ENCODE measurements at regions not wholly inside any gene's neighbourhood (a gene's known extent, or its start where the extent isn't known, plus 50 kb on each side); places are given as distances from the start of the nearest gene placed in this dataset.

GRCh38 chr13:111037927-111038326 lies 77.2 kb upstream of the ARHGEF7 start:
- Histone ChIP-seq H3K27ac (ENCODE audit: low read depth, low read length) (no peak overlapping the region), H3K18ac (ENCODE audit: low read length) (no peak overlapping the region), H3K23ac (ENCODE audit: low read length) (no peak overlapping the region), H4K5ac (ENCODE audit: low read length) (no peak overlapping the region), H2AK5ac (ENCODE audit: low read length) (no peak overlapping the region), H3K79me2 (ENCODE audit: control insufficient read depth, insufficient read depth, low read length) (no peaks in the 10 kb centered on the region), H3K79me1 (ENCODE audit: low read length) (no peaks in the 10 kb centered on the region), H2BK5ac (ENCODE audit: low read length) (no peak overlapping the region), H3K36me3 (ENCODE audit: control insufficient read depth, insufficient read depth, low read length) (no peaks in the 10 kb centered on the region), H4K8ac (ENCODE audit: low read depth, low read length) (no peak overlapping the region), H2BK15ac (replicated peaks; ENCODE audit: low read depth) (no peak overlapping the region), H3K4me2 (ENCODE audit: low read length) (no peak overlapping the region), H3K4me3 (ENCODE audit: low read length) (no peak overlapping the region), H3K9ac (ENCODE audit: low read length) (no peak overlapping the region), H3K27me3 (ENCODE audit: insufficient read depth, low read length, poor library complexity) (no peaks in the 10 kb centered on the region), H2BK120ac (ENCODE audit: low read depth, low read length) (no peak overlapping the region), H3K4ac (ENCODE audit: low read depth, low read length) (no peak overlapping the region), H3K56ac (ENCODE audit: low read length) (no peak overlapping the region), H3K4me1 (ENCODE audit: control insufficient read depth, low read depth, low read length) (no peaks in the 10 kb centered on the region)
- DNase-seq = no peak
- WGBS (ENCODE audit: extremely low coverage, insufficient coverage, low lambda C conversion rate) = no CpG with 5 or more reads among the region's 12 CpGs

GRCh38 chr13:111036665-111037064 lies 78.4 kb upstream of the ARHGEF7 start:
- WGBS (ENCODE audit: extremely low coverage, insufficient coverage, low lambda C conversion rate) = no CpG with 5 or more reads among the region's 7 CpGs

GRCh38 chr13:111035861-111036260 lies 79.2 kb upstream of the ARHGEF7 start:
- Histone ChIP-seq H3K36me3 (ENCODE audit: control insufficient read depth, insufficient read depth, low read length) (no peaks in the 10 kb centered on the region), H2BK120ac (ENCODE audit: low read depth, low read length) (no peak overlapping the region), H3K4me1 (ENCODE audit: control insufficient read depth, low read depth, low read length) (no peaks in the 10 kb centered on the region), H3K4me3 (ENCODE audit: low read length) (no peak overlapping the region), H3K27me3 (ENCODE audit: insufficient read depth, low read length, poor library complexity) (no peaks in the 10 kb centered on the region), H4K5ac (ENCODE audit: low read length) (no peak overlapping the region), H2BK15ac (replicated peaks; ENCODE audit: low read depth) (no peak overlapping the region), H2AK5ac (ENCODE audit: low read length) (no peak overlapping the region), H3K23ac (ENCODE audit: low read length) (no peak overlapping the region), H3K9ac (ENCODE audit: low read length) (no peak overlapping the region), H3K27ac (ENCODE audit: low read depth, low read length) (no peak overlapping the region), H3K4me2 (ENCODE audit: low read length) (no peak overlapping the region), H3K79me1 (ENCODE audit: low read length) (no peaks in the 10 kb centered on the region), H3K4ac (ENCODE audit: low read depth, low read length) (no peak overlapping the region), H3K18ac (ENCODE audit: low read length) (no peak overlapping the region), H2BK5ac (ENCODE audit: low read length) (no peak overlapping the region), H3K79me2 (ENCODE audit: control insufficient read depth, insufficient read depth, low read length) (no peaks in the 10 kb centered on the region), H4K8ac (ENCODE audit: low read depth, low read length) (no peak overlapping the region), H3K56ac (ENCODE audit: low read length) (no peak overlapping the region)
- no CpG with 5 or more reads among the region's 10 CpGs for WGBS (ENCODE audit: extremely low coverage, insufficient coverage, low lambda C conversion rate)
- no peak for DNase-seq

More at GRCh38 chr13:111036665-111037064, 78.4 kb upstream of the ARHGEF7 start:
- no peak overlapping the region for H2BK120ac ChIP-seq (ENCODE audit: low read depth, low read length)
- H3K27me3 ChIP-seq (ENCODE audit: insufficient read depth, low read length, poor library complexity) = no peaks in the 10 kb centered on the region
- no peak overlapping the region for H3K9ac ChIP-seq (ENCODE audit: low read length)
- H3K56ac ChIP-seq (ENCODE audit: low read length) = no peak overlapping the region
- no peak overlapping the region for H3K4ac ChIP-seq (ENCODE audit: low read depth, low read length)
- no peak overlapping the region for H3K27ac ChIP-seq (ENCODE audit: low read depth, low read length)
- H3K36me3 ChIP-seq (ENCODE audit: control insufficient read depth, insufficient read depth, low read length) = no peaks in the 10 kb centered on the region
- H3K79me1 ChIP-seq (ENCODE audit: low read length) = no peaks in the 10 kb centered on the region
- no peak overlapping the region for H3K18ac ChIP-seq (ENCODE audit: low read length)
- H4K8ac ChIP-seq (ENCODE audit: low read depth, low read length) = no peak overlapping the region
- H3K4me2 ChIP-seq (ENCODE audit: low read length) = no peak overlapping the region
- H3K4me3 ChIP-seq (ENCODE audit: low read length) = no peak overlapping the region
- no peaks in the 10 kb centered on the region for H3K4me1 ChIP-seq (ENCODE audit: control insufficient read depth, low read depth, low read length)
- H3K23ac ChIP-seq (ENCODE audit: low read length) = no peak overlapping the region
- no peaks in the 10 kb centered on the region for H3K79me2 ChIP-seq (ENCODE audit: control insufficient read depth, insufficient read depth, low read length)
- no peak overlapping the region for H2AK5ac ChIP-seq (ENCODE audit: low read length)
- no peak overlapping the region for H4K5ac ChIP-seq (ENCODE audit: low read length)
- no peak for DNase-seq
- H2BK15ac ChIP-seq (replicated peaks; ENCODE audit: low read depth) = no peak overlapping the region
- no peak overlapping the region for H2BK5ac ChIP-seq (ENCODE audit: low read length)

GRCh38 chr13:111034811-111035210 lies 80.3 kb upstream of the ARHGEF7 start:
- no peak overlapping the region for H3K27ac ChIP-seq (ENCODE audit: low read depth, low read length)
- no peaks in the 10 kb centered on the region for H3K79me2 ChIP-seq (ENCODE audit: control insufficient read depth, insufficient read depth, low read length)
- H3K4me2 ChIP-seq (ENCODE audit: low read length) = no peak overlapping the region
- no peaks in the 10 kb centered on the region for H3K4me1 ChIP-seq (ENCODE audit: control insufficient read depth, low read depth, low read length)
- H3K23ac ChIP-seq (ENCODE audit: low read length) = no peak overlapping the region
- no peak overlapping the region for H3K9ac ChIP-seq (ENCODE audit: low read length)
- no peak overlapping the region for H3K18ac ChIP-seq (ENCODE audit: low read length)
- H3K27me3 ChIP-seq (ENCODE audit: insufficient read depth, low read length, poor library complexity) = no peaks in the 10 kb centered on the region
- DNase-seq = no peak
- no peak overlapping the region for H4K5ac ChIP-seq (ENCODE audit: low read length)
- H3K36me3 ChIP-seq (ENCODE audit: control insufficient read depth, insufficient read depth, low read length) = no peaks in the 10 kb centered on the region
- no peak overlapping the region for H2BK5ac ChIP-seq (ENCODE audit: low read length)
- H2AK5ac ChIP-seq (ENCODE audit: low read length) = no peak overlapping the region
- no peak overlapping the region for H4K8ac ChIP-seq (ENCODE audit: low read depth, low read length)
- H3K79me1 ChIP-seq (ENCODE audit: low read length) = no peaks in the 10 kb centered on the region
- no peak overlapping the region for H3K56ac ChIP-seq (ENCODE audit: low read length)
- no peak overlapping the region for H2BK15ac ChIP-seq (replicated peaks; ENCODE audit: low read depth)
- no peak overlapping the region for H2BK120ac ChIP-seq (ENCODE audit: low read depth, low read length)
- no peak overlapping the region for H3K4ac ChIP-seq (ENCODE audit: low read depth, low read length)
- H3K4me3 ChIP-seq (ENCODE audit: low read length) = no peak overlapping the region
- 100% methylated on average over 1 of the region's 2 CpGs for WGBS (ENCODE audit: extremely low coverage, insufficient coverage, low lambda C conversion rate)

DNA sequence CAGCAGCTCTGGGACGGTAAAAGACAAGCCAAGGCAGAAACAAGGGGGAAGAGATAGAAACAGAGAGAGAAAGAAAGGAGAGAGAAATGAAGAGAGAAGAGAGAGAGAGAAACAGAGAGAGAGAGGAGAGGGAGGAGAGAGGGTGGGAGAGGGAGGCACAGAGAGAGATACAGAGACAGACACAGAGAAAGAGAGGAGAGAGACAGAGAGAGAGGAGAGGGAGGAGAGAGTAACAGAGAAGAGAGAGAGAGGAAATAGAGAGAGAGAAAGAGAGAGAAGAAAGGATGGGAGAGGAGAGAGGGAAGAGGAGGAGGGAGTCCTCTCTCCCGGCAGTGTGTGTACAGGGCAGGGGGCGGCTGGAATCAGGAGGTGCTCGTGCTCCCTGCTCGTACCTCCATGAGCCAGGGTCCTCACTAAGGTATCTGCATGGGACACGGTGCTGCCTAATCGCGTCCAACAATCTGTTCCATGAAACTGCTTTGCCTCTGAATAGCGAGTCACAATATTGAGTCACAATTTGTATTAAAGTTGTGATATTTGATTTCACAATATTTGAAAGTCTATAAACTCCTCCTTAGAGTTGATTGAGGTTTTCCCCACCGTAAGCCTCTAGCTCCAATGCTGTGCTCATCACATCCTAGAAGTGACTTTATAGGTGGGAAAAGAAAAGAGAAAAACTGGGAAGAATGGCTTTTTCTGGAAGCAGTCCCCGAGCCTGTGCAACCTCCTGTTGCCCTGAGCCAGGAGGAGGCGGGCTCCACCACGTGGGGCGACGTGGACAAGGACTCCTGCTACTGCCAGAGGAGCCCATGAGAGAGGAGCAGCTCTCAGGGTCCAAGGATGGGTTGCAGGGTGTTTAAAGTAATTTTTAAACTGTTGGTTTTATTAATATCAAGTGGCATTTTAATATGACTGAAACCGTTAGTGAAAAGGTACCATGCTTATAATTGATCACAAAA lies 81.7 kb upstream of the ARHGEF7 start:
- no peak for DNase-seq
- H3K36me3 ChIP-seq (ENCODE audit: control insufficient read depth, insufficient read depth, low read length) = no peaks in the 10 kb centered on the region
- no peak overlapping the region for H3K4ac ChIP-seq (ENCODE audit: low read depth, low read length)
- no peaks in the 10 kb centered on the region for H3K79me1 ChIP-seq (ENCODE audit: low read length)
- H2BK15ac ChIP-seq (replicated peaks; ENCODE audit: low read depth) = no peak overlapping the region
- WGBS (ENCODE audit: extremely low coverage, insufficient coverage, low lambda C conversion rate) = no CpG with 5 or more reads among the region's 16 CpGs
- no peak overlapping the region for H2AK5ac ChIP-seq (ENCODE audit: low read length)
- no peak overlapping the region for H2BK120ac ChIP-seq (ENCODE audit: low read depth, low read length)
- no peak overlapping the region for H3K4me3 ChIP-seq (ENCODE audit: low read length)
- no peak overlapping the region for H3K27ac ChIP-seq (ENCODE audit: low read depth, low read length)
- H3K27me3 ChIP-seq (ENCODE audit: insufficient read depth, low read length, poor library complexity) = no peaks in the 10 kb centered on the region
- no peak overlapping the region for H3K23ac ChIP-seq (ENCODE audit: low read length)
- no peak overlapping the region for H3K9ac ChIP-seq (ENCODE audit: low read length)
- no peak overlapping the region for H3K4me2 ChIP-seq (ENCODE audit: low read length)
- no peak overlapping the region for H3K18ac ChIP-seq (ENCODE audit: low read length)
- H3K79me2 ChIP-seq (ENCODE audit: control insufficient read depth, insufficient read depth, low read length) = no peaks in the 10 kb centered on the region
- no peak overlapping the region for H3K56ac ChIP-seq (ENCODE audit: low read length)
- no peak overlapping the region for H4K5ac ChIP-seq (ENCODE audit: low read length)
- H4K8ac ChIP-seq (ENCODE audit: low read depth, low read length) = no peak overlapping the region
- H2BK5ac ChIP-seq (ENCODE audit: low read length) = no peak overlapping the region
- no peaks in the 10 kb centered on the region for H3K4me1 ChIP-seq (ENCODE audit: control insufficient read depth, low read depth, low read length)
